OCI-LY7 (cell line): ENCODE measurements at regions not wholly inside any gene's neighbourhood (a gene's known extent, or its start where the extent isn't known, plus 50 kb on each side); places are given as distances from the start of the nearest gene placed in this dataset.
"Not testable (repeated sequence)": the region's sequence is repeated elsewhere in the genome, so short reads cannot be mapped to it uniquely, and the experiment has no call there.

ENCODE experiments used
- BruUV-seq: library from RNA; stranded (reverse); fragments of 400-500 nt; replicated peaks from 2 replicates; lab custom pipeline; 2021; lab: Mats Ljungman, UMichigan
- CTCF ChIA-PET: fragments of 300-600 bp; sonication (Branson Sonifier 250); formaldehyde crosslinking; loops from one replicate; lab custom pipeline; 2022; ENCODE audit warnings: antibody characterized with exemption; ENCODE audit not compliant: unreplicated experiment; lab: Charles Lee
- POLR2A ChIA-PET: fragments of 300-600 bp; sonication (Branson Sonifier 250); formaldehyde crosslinking; loops from one replicate; lab custom pipeline; 2022; ENCODE audit warnings: antibody characterized with exemption; lab: Charles Lee
- DNase-seq: peaks from one replicate; pipeline ENCODE4 v3.0.0-alpha.2; 2015; ENCODE audit warnings: low spot score
- H2AFZ ChIP-seq: fragments of 200-600 bp; sonication (generic), shearing (Covaris generic); 2 replicates; pipeline ENCODE4 v1.6.1; 2014; ENCODE audit warnings: mild to moderate bottlenecking, antibody characterized with exemption, low read length, moderate library complexity
- H3K27ac ChIP-seq: fragments of 200-600 bp; sonication (generic); 2 replicates; pipeline ENCODE4 v1.5.1; 2014; ENCODE audit warnings: mixed run types, low read depth, mild to moderate bottlenecking, moderate library complexity, low read length, inconsistent platforms; ENCODE audit not compliant: poor library complexity, severe bottlenecking
- H3K36me3 ChIP-seq: fragments of 200-600 bp; sonication (generic); 2 replicates; pipeline ENCODE4 v1.6.1; 2014; ENCODE audit warnings: mild to moderate bottlenecking, antibody characterized with exemption, low read length, moderate library complexity, mixed read lengths; ENCODE audit not compliant: insufficient read depth
- H3K4me1 ChIP-seq: fragments of 200-600 bp; sonication (generic); 2 replicates; pipeline ENCODE4 v1.5.1; 2014; ENCODE audit warnings: mild to moderate bottlenecking, low read length; ENCODE audit not compliant: insufficient read depth, poor library complexity, severe bottlenecking
- H3K4me2 ChIP-seq: fragments of 200-600 bp; sonication (generic); 2 replicates; pipeline ENCODE4 v1.6.1; 2014; ENCODE audit warnings: mild to moderate bottlenecking, low read length
- H3K4me3 ChIP-seq: fragments of 200-600 bp; sonication (generic); 2 replicates; pipeline ENCODE4 v1.5.1; 2014; ENCODE audit warnings: mild to moderate bottlenecking, low read depth, low read length; ENCODE audit not compliant: poor library complexity, severe bottlenecking
- H3K79me2 ChIP-seq: fragments of 200-600 bp; sonication (generic); 2 replicates; pipeline ENCODE4 v1.6.1; 2016; ENCODE audit warnings: low read depth, mild to moderate bottlenecking, low read length, moderate library complexity, mixed read lengths; ENCODE audit not compliant: insufficient read depth
- H3K9me2 ChIP-seq: fragments of 200-600 bp; sonication (generic); 2 replicates; pipeline ENCODE4 v1.6.1; 2016; ENCODE audit warnings: mild to moderate bottlenecking, low read length, mixed read lengths; ENCODE audit not compliant: insufficient read depth
- H3K9me3 ChIP-seq: fragments of 200-600 bp; sonication (generic); 2 replicates; pipeline ENCODE4 v1.6.1; 2014; ENCODE audit warnings: mild to moderate bottlenecking, mixed run types, low read length, mixed read lengths
- H4K20me1 ChIP-seq: fragments of 200-600 bp; sonication (generic); 2 replicates; pipeline ENCODE4 v1.6.1; 2014; ENCODE audit warnings: mild to moderate bottlenecking, antibody characterized with exemption, low read length, moderate library complexity, mixed read lengths; ENCODE audit not compliant: insufficient read depth
- CTCF ChIP-seq: fragments of 200-600 bp; sonication (generic); conservative IDR thresholded peaks from 2 replicates; pipeline ENCODE4 v1.5.1; 2014; ENCODE audit warnings: mild to moderate bottlenecking, antibody characterized with exemption, low read length, moderate library complexity, mixed read lengths
- EZH2phosphoT487 ChIP-seq: fragments of 200-600 bp; sonication (generic); IDR thresholded peaks from 2 replicates; pipeline ENCODE4 v1.6.1; 2018; ENCODE audit warnings: low read depth, borderline replicate concordance, mild to moderate bottlenecking, mixed run types, antibody characterized with exemption, low read length, moderate library complexity, mixed read lengths
- intact Hi-C: fragments of 100-400 bp; cut with micrococcal nuclease; formaldehyde crosslinking; loops from one replicate; pipeline ENCODE4 v1.10.0; 2022; ENCODE audit not compliant: unreplicated experiment

DNA sequence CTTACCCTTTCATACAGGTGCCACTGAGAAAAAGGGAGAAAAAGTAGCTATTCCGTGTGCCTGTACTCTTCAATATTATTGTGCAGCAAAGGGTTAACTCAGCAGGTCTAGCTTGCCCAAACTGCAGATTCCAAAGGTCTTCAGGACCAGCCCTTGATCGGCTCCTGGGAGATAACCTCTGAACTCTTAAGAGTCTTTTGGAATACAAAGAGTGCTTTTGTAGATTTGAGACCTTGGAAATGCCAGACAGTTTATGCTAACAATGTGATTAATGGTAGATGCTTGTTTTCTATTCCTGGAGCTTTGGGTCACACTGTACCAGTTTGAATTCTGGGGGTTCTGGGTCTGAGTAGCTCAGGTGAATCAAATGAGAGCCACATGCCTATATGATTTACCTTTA is 844.7 kb upstream of the MIR17HG start:
- intact Hi-C loops, result no loop called here
- ChIA-PET POLR2A (interaction anchor here (0.8 to 1.5 kb wide), 2 partner anchors 10 to 323 kb away, joined by 4 read pairs; no protein-coding TSS in a partner anchor), CTCF (no interaction called here)
- Histone ChIP-seq H3K4me2 (no peak overlapping the region), H3K9me3 (0 out of 2 replicates have a peak, but pooled peaks cover 9% of the 10 kb centered on the region), H3K79me2 (no peaks in the 10 kb centered on the region), H2AFZ (no peak overlapping the region), H3K27ac (no peak overlapping the region), H3K4me3 (no peak overlapping the region), H3K9me2 (no peaks in the 10 kb centered on the region), H4K20me1 (no peaks in the 10 kb centered on the region), H3K36me3 (no peaks in the 10 kb centered on the region), H3K4me1 (no peaks in the 10 kb centered on the region)
- no peak for TF ChIP-seq CTCF
- no peak for TF ChIP-seq EZH2phosphoT487
- no peak for DNase-seq
- BruUV-seq, result no TSS peak

GRCh38 chr13:90510319-90510718 is 837.2 kb upstream of the MIR17HG start:
- Histone ChIP-seq H3K9me3 (0 out of 2 replicates have a peak, but pooled peaks cover 19% of the 10 kb centered on the region), H4K20me1 (no peaks in the 10 kb centered on the region), H3K4me2 (no peak overlapping the region), H3K27ac (no peak overlapping the region), H3K4me3 (no peak overlapping the region), H2AFZ (no peak overlapping the region), H3K4me1 (no peaks in the 10 kb centered on the region), H3K79me2 (no peaks in the 10 kb centered on the region), H3K9me2 (no peaks in the 10 kb centered on the region), H3K36me3 (no peaks in the 10 kb centered on the region)
- ChIA-PET CTCF (no interaction called here), POLR2A (interaction anchor here (0.7 to 1.0 kb wide), 2 partner anchors 15 to 17 kb away, joined by 3 to 4 read pairs; no protein-coding TSS in a partner anchor)
- intact Hi-C loops, result no loop called here
- BruUV-seq, result no TSS peak
- TF ChIP-seq EZH2phosphoT487 (no peak), CTCF (no peak)
- no peak for DNase-seq

DNA sequence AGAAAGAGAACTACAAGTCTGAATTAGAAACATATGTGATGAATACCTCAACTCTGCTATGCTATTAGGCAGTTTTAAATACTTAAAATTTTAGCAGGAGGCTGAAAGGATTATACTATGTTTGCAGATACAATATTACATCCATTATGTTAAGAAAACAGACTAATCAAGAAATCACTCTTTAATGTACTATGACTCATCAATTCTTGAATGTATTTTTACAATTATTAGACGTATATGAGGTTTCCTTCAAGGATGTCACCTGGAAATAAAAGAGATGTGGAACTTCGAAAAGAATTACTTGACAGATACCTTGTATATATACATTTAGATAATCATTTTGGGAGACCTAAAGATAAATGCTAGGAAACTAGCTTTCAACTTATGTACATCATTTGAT is 835.6 kb upstream of the MIR17HG start:
- no peaks in the 10 kb centered on the region for H3K36me3 ChIP-seq
- no peaks in the 10 kb centered on the region for H3K9me2 ChIP-seq
- no peak for DNase-seq
- H2AFZ ChIP-seq, result no peak overlapping the region
- H3K4me1 ChIP-seq, result no peaks in the 10 kb centered on the region
- no peak overlapping the region for H3K4me2 ChIP-seq
- no peaks in the 10 kb centered on the region for H3K79me2 ChIP-seq
- no peak for TF ChIP-seq CTCF
- TF ChIP-seq EZH2phosphoT487, result no peak
- POLR2A ChIA-PET, result interaction anchor here (0.6 to 1.3 kb wide), 3 partner anchors 9 to 445 kb away, joined by 3 to 4 read pairs (median 3); no protein-coding TSS in a partner anchor
- BruUV-seq, result no TSS peak
- 0 out of 2 replicates have a peak, but pooled peaks cover 18% of the 10 kb centered on the region for H3K9me3 ChIP-seq
- intact Hi-C loops, result no loop called here
- CTCF ChIA-PET, result no interaction called here
- H4K20me1 ChIP-seq, result no peaks in the 10 kb centered on the region
- no peak overlapping the region for H3K4me3 ChIP-seq
- no peak overlapping the region for H3K27ac ChIP-seq

- BruUV-seq, H3K79me2 ChIP-seq, H2AFZ ChIP-seq, H3K27ac ChIP-seq, H3K4me2 ChIP-seq, CTCF ChIA-PET, H3K36me3 ChIP-seq, intact Hi-C loops, H3K9me3 ChIP-seq, DNase-seq, H4K20me1 ChIP-seq, H3K9me2 ChIP-seq, H3K4me1 ChIP-seq, H3K4me3 ChIP-seq: not testable (repeated sequence)
- POLR2A ChIA-PET, result interaction anchor here (1.3 kb wide), 1 partner anchor 10 kb away, joined by 3 read pairs; no protein-coding TSS in a partner anchor
Measured at GRCh38 chr13:90514712-90515111, 832.8 kb upstream of the MIR17HG start.
